ENCODE measurements at regions not wholly inside any gene's neighbourhood (a gene's known extent, or its start where the extent isn't known, plus 50 kb on each side); places are given as distances from the start of the nearest gene placed in this dataset.

DNA sequence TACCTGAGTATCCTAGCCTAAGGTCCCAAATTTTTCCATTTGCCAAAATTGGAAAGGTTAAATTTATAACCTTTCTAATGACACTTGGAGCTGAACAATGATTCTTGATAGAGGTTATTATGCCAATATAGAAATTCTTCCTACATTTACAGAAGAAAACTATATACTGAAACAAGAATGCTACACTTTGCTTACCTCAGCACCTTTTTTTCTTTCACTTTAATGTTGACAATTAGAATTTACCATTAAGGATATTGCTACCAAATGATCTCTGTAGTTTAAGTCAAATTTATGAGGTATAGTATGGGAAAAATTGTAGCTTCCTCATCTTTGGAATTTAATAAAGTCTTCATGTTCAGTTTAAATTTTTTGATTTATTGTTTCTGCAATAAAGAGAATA, 577.0 kb downstream of the NR4A2 start:
- TF ChIP-seq, protein P1, sequence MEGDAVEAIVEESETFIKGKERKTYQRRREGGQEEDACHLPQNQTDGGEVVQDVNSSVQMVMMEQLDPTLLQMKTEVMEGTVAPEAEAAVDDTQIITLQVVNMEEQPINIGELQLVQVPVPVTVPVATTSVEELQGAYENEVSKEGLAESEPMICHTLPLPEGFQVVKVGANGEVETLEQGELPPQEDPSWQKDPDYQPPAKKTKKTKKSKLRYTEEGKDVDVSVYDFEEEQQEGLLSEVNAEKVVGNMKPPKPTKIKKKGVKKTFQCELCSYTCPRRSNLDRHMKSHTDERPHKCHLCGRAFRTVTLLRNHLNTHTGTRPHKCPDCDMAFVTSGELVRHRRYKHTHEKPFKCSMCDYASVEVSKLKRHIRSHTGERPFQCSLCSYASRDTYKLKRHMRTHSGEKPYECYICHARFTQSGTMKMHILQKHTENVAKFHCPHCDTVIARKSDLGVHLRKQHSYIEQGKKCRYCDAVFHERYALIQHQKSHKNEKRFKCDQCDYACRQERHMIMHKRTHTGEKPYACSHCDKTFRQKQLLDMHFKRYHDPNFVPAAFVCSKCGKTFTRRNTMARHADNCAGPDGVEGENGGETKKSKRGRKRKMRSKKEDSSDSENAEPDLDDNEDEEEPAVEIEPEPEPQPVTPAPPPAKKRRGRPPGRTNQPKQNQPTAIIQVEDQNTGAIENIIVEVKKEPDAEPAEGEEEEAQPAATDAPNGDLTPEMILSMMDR (IDR thresholded peaks at IDR 0.05), result no peak
- TF ChIP-seq POLR2A (IDR thresholded peaks at IDR 0.05) (no peak), EP300 (IDR thresholded peaks at IDR 0.05) (no peak)

Measured in gastroesophageal sphincter (tissue), 3 donors.